Activated CD4-positive, alpha-beta T cell treated with anti-CD3 and anti-CD28 coated beads, Interleukin-2, Interleukin-4, amounts not matched to agents 100 ng/mL and 50 ng/mL, durations not matched to agents 16 hours and 8 hours (primary cell): ENCODE measurements at regions not wholly inside any gene's neighbourhood (a gene's known extent, or its start where the extent isn't known, plus 50 kb on each side); places are given as distances from the start of the nearest gene placed in this dataset.

Experiments
- DNase-seq: peaks from one replicate; pipeline ENCODE4 v3.0.0-alpha.2; 2020; ENCODE audit warnings: low spot score

DNA sequence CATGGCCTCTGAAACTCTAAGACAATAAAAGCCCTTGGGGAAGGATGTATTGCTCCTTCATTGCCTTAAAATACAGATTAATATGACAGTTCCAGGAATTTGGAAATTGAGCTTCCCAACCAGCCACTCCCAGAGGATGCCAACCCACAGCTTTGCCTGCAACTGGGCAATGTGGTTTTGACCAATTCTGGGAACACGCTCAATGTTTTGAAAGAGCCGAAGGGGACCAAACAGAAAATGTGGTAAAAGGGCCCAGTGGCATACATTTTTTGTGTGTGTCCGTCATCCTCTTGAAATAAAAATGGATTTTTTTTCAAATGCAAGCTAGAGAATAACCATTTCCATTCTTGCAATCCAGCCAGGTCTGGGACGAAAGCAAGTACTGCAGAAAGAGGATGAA, 88.3 kb upstream of the PLEKHG7 start:
- no peak for DNase-seq

DNA sequence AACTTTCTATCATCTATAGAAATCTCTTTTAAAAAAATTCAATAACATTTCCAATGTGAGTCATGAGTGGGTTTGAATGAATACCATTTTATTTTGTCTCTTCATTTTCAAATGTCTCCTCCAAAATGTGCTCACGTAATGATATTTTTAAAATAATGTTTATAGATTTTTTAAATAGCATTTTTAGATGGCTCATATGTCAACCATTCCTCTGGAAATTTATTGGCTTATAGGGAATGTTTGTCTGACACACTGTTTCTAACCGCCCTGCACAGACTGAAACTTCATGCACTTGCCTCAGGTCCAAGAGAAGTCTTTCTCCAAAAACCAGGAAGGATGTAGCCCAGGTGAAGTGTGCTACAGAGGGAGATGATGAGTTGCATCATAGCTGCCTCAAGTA, 88.8 kb upstream of the PLEKHG7 start:
- no peak for DNase-seq

DNA sequence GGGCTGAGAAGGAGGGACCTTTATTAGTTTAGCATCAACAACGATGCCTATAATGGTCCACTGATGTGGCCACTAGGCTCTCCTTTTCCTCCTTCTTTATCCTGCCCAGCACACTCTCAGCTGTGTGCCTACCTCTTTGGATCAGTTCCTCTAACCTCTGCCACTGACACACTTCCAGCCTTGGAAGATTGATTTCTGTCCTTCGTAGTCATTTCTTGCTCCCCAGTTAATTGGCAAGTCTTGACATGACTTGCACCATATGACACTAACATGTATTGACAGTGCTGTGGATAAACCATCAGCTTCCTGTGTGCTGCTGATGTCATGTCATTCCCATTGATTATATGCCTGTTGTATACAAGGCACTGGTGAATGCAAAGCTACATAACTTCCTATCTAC, 90.2 kb upstream of the PLEKHG7 start:
- peak; percentile 14 for DNase-seq

DNA sequence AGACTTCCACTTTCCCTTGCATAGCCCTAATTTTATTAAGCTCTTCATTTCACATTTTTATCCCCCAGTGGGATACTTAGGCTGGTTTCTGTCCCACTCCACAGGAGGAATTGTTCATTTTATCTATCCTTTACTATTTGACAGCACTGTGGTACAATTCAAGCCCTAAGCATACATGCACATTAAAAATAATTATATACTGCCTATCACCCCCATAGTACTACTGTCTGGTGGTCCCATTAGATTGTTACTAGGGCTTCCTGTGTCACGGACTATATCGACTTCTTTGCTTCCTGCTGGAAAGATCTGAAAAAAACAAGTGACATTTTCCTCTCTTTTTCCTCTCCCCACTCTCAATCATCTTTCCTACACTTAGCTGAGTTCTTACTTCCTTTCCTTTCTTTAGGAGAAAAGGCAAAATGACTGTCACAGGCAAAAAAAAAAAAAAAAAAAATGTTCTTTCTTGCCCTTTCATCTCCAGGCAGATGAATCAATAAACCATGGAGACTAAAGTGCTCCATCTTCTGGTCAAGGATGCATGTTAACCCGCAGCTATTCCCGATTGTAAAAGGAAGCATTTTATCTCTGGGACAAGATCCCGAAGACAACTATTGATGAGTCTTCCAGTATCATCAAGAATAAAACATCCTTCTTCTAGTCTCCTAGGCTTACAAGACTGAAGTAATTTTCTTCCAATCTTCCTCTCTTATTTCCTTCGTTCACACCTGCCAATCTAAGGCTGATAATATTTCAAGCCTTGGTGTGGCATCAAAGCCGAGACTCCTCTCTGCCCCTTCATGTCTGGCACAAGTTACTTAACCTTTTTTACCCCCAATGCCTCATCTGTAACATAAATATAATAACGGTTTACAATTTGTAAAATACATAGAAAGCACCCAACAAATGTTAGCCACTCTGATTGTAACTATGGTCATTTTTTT, 94.4 kb upstream of the PLEKHG7 start:
- no peak for DNase-seq

DNA sequence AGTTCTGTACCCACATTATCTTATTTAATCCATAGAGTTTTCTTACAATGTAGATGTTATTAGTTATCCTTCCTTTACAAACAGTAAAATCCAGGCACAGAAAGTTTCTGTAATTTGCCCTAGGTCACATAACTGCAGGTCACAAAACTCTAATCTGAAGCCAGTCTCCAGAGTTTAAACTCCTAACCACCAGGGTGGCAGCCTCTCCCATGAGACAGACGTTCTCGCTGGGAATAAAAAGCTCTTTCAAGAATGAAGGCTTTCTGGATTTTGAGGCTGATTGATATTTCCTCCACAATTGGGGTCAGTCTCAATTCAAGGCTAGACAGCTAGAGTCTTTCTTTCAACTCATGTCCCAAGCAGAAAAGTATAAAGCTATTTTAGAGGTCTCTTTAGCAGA, 95.8 kb upstream of the PLEKHG7 start:
- DNase-seq = no peak

DNA sequence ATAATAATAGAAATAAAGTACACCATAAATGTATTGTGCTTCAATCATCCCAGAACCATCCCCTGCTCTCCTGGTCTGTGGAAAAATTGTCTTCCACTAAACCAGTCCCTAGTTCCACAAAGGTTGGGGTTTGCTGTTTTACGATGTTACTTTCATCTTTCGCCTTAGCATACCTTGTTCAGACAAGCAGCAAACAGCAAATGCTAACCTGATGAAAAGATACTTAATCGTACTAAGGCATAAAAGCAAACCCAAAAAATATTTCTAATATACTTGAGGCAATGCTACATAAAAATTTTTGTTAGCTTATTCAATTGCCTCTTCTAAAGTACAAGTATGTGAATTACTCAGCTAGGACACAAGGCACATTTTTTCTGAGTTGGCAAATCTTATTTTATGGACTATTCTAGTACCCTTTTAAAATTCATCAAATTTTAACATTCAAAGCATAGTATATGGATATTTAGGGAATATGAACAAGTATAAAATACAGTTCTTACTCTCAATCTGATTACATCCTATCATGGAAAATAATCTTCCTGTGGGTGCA, 97.1 kb upstream of the PLEKHG7 start:
- DNase-seq = no peak

DNA sequence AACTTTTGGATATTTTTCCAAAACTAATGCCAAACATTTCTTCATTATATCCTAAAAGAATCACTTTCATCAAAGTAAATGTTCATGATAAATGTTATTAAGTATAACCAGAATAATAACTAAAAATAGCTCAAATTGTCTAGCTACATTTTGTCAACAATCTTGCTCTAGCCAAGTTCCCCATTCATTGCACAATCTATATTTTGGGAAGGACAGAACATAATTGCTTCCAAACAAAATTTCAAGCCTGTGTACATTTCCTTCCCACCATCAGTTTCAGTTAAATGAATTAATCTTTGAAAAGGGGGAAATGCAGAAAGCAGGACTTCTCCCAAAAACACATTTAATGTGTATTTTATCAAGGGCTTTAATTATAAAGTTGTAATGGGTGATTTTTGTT, 98.0 kb upstream of the PLEKHG7 start:
- no peak for DNase-seq

DNA sequence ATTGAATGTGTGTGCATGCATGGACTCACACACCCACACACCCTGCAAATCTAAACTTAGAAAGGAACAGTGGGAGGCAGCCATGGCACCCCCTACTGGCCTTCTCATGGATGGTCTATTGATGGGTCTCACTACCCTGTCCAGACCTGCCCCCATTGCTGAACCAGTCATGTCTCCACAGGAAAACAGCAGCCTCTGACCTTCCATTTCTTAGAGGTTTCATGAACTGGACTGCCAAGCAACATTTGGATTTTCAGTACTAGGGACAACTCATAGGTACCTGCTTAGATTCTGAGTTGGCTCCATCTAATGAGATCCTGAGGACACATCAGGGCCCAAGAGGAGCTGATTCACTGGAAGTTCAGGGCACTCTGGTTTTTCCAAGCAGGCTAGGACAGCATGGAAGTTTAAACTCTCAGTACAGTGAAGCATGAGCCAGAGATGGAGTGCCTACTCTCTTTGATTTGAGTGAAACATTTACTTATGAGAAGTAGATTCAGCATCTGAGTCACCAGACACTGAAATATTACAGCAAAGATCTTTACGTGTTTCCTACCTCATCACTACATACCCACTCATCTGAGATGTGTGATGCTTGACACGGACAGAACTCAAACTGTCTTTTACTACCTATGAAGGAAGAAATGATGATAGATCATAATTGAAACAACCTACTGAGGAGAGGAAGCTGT, 98.9 kb upstream of the PLEKHG7 start:
- no peak for DNase-seq

DNA sequence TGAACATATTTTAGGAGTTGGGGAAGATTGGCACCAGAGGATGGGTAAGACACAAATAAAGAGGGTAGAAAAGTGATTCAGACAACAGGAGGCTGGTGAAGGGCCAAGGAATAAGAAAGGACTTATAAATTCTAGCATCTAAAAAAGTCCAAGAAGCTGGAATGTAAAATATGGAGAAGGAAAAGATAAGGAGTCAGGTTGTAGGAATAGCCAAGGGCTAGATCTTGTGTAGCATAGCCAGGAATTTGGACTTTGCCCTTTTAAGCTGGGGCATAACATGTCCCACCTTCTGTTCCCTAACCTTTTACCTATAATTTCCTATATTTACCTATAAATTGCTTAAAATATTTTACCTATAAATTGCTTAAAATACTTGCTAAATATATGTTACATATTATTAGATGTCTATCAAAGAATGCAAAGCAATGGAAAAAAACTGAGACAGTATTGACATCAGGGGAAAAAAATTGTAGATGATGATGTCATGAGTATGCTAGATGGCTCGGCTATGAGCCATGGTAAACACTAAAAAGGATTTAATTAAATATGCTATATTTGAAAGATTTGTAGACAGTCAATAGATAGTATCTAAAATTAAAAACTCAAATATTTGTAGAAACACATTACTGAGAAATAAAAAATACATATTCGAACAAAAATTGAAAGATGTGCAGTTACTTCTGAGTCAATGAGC, 99.7 kb upstream of the PLEKHG7 start:
- no peak for DNase-seq

DNA sequence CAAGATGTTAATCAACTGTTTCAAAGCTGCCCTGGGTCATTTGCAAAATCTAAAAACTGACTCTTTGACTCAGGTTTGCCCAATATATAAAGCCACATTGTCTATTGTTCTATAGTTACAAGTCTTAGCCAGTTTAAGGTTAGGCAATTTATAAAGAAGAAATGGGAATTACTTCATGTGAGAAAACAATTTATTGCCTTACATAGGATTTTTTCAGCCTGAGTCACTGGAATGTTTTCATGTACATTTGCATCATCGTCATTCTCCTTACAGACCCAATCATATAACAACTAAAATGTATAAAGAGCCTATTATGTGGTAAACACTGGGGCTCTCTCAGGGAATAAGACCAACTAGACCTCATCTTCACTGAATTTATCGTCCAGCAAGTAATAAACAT, 100.3 kb upstream of the PLEKHG7 start:
- no peak for DNase-seq

DNA sequence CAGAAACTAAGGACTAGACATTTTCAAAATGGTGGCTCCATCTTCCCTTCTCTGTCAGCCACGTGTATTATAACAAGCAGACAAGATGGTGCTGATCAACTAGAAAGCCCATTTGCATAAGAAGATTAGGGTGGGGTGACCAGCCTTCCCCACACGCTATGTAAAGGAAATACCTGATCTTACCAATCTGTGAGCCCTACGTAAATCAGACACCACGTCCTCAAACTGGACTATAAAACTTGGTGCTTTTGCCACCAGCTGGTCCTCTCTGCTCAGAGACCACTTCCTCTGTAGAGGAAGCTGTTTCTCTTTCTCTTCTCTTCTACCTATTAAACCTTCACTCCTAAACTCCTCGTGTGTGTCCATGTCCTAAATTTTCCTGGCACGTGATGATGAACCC, 101.1 kb upstream of the PLEKHG7 start:
- DNase-seq = no peak

DNA sequence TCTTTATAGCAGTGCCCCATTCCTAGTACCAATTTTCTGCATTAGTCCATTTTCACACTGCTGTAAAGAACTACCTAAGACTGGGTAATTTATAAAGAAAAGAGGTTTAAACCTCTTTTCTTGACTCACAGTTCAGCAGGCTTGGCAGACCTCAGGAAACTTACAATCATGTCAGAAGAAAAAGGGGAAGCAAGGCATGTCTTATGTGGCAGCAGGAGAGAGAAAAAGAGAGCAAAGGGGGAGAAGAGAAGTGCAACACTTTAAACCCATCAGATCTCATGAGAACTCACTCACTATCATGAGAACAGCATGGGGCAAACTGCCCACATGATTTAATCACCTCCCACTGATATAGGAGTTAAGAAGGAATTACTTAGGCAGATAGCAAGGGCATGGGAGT, 101.6 kb upstream of the PLEKHG7 start:
- no peak for DNase-seq

DNA sequence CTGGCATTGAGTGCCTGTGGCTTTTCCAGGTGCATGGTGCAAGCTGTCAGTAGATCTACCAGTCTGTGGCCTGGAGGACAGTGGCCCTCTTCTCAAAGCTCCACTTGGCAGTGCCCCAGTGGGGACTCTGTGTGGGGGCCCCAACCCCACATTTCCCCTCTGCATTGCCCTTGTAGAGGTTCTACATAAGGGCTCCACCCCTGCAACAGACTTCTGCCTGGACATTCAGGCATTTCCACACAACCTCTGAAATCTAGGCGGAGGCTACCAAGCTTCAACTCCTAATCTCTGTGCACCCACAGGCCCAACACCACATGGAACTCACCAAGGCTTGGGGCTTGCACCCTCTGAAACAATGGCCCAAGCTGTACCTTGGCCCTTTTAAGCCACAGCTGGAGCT, 102.7 kb upstream of the PLEKHG7 start:
- no peak for DNase-seq

DNA sequence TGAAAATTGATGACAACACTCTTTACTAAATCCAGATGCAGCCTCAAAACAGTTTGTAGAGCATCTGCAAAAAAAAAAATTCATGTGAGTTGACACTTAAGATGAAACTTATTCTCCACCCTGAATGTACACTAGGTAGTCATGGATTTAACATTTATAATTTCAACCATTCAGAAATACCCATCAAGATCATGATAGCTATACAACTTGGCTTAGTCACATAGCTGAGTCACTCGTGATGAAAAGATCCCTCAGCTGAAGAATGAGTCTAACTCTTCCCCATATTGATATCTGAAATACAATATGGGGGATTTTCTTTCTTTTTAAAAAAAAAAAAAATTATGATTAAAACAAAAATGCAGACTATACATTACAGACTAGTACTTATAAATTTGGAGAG, 104.8 kb upstream of the PLEKHG7 start:
- no peak for DNase-seq

DNA sequence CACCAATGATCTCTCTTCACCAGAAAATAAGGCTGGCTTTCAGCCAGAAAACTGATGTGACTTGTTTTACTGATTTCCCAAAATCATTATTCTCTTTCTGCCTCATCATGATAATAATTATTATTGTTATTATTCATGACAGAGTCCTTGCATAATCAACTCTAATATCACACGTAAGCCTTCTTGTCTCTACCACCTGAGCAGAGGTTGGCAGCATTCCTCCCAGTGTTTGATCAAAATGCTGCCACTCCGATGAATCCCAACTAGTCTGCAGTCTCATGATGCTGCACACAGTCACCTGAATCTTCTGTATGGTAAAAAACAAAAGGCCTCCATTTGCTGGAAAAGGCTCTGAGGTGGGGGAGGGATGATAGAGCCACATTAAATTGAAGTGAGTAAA, 105.7 kb upstream of the PLEKHG7 start:
- no peak for DNase-seq

DNA sequence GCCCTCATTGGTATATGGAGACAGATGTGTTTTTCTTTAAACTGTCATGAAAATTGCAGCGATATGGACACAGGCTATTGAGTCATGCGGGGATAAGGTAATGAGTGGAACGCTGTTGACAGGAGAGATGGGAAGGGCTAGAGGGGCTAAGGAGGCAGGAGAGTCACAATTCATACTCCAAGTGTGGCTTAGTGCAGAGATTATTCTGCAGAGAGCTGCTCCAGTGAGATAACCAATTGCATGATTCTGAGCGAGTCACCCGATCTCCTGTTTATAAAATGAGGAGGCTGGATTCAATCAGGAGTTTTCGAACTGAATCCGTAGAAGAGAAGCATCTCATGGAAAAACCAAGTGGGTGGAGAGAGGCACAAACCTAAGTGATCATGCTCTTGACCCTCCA, 106.4 kb upstream of the PLEKHG7 start:
- DNase-seq = no peak

DNA sequence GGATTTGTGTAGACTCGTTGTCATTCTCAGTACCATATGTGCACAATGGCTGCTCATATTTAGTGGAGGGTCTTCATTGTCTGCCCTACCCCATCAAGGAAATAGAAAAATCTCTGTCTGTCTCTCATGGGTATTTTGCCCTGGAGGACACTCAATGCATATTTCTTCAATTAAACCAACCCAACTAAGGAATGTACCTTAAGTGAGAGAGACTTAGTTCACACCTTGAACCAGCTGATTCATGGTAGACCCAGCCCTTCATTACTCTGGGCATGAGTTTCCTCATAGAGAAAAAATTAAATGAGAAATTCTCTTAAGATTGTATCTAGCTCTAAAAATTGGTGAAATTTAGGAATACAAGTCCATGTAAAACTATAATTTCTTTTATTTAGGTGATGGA, 107.1 kb upstream of the PLEKHG7 start:
- no peak for DNase-seq

DNA sequence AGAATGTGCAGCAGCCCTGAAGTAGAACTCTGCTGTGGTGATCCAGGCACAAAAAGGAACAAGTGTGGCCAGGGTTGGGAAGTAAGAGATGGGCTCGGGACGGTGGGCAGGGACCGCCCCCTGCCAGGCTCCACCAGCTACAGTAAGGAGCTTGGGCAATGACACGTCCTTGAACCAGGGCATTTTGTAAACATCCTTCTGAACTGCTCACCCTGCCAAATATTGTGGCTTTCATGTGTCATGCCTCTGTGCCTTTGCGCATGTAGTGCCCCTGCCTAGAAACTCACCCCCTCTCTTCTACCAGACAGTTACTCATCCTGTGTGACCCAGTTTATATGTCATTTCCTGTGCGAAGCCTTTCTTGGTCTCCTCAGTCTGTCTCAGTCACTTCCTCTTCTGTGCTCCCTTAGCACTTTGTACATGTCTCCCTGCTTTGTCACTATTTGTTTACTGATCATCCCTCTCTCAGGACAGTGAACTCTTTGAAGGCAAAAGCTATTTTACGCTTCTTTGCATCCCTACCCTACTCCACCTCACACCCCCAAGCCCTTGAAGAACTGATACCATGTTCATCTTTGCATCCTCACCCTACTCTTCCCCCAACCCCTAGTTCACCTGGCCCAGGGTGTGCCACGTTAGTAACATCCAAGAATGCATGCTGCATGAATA, 108.9 kb upstream of the PLEKHG7 start:
- DNase-seq = peak; percentile 86

DNA sequence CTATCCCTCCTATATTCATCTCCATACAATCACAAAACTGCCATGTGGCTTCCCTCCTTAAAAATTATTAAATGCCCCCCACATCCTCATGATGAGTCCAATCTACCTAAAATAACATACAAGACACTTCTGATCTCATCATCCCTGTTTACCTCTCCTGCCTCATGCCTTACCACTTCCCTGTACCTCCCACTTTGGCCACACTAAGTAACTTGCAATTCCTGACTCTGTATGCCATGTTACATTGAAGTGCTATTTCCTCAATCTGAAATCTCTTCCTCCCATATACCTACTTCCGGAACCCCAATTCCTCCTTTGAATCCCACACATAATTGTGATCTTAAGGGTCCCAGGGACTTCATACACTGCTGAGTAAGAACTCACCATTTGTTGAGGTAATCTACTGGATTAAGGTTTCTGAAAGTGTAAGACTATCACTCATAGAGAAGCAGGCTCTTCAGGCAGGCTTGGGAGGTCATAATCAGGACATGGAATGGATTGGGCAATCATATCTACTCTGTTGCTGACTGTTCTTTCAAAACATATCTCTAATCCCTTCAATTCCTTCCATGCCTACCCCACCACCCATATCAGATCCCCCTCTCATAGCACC, 117.6 kb upstream of the PLEKHG7 start:
- DNase-seq = no peak

DNA sequence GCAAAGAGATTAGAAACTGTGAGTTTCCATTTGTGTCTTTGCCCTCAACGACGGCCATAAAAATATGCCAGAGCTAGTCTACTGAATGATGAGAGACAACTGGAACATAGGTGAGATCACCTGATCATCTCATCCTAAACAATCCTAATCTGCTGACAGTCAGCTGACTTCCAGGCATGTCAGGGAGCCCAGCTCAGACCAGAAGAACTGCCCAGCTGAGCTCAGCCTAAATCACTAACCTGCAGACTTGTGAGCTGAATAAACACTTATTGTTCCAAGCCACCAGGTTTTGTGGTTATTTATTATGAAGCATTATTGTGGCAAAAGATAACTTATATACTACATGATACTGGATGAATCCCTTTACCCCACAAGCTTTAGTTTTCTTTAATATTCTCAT, 118.9 kb upstream of the PLEKHG7 start:
- no peak for DNase-seq

DNA sequence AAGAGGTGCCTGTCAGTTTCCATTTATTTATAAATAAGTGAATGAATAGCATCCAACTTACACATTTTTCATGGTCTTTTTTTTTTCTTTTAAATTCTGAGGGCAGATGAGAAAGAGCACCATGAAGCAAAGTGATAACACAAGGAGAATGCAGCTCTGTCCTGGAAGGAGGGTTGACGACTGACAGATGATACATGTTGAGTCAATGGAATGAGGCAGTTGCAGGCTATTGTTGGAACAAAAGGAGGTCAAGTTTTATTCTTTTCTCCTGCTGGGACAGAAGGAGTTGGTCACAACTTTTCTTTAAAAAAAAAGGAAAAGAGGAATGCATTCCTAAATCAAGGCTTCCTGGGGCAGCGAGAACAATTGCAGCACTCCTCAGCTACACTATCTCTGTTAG, 119.9 kb upstream of the PLEKHG7 start:
- DNase-seq = no peak

DNA sequence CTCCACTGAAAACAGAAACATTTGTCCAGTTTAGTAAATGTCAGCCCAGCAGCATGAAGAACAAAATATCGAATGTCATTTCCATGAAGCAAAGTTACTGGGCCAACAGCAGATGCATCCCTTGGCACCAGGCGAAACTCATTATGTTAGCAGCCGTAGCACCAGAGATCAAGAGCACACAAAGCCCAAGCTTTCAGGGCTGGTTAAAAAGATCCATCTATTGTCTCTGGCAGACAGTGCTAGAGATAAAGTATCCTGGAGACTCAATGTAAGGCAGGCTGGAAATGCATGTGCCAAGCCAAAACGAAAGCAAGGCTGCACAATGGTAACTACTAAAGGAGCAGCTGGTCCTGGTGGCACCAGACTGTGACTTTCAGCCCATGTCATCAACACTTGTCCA, 120.3 kb upstream of the PLEKHG7 start:
- DNase-seq = no peak
